NCI-H460 (cell line): ENCODE measurements at regions not wholly inside any gene's neighbourhood (a gene's known extent, or its start where the extent isn't known, plus 50 kb on each side); places are given as distances from the start of the nearest gene placed in this dataset.

Experiments used
- DNase-seq: peaks from one replicate; pipeline ENCODE4 v3.0.0-alpha.2; 2016; ENCODE audit warnings: low read depth; ENCODE audit errors: extremely low read depth

GRCh38 chr6:132101535-132101934, 150.4 kb upstream of the CCN2 start:
- DNase-seq: no peak

GRCh38 chr6:132100388-132100990, 149.3 kb upstream of the CCN2 start:
- no peak for DNase-seq

GRCh38 chr6:132096996-132097395, 145.8 kb upstream of the CCN2 start:
- no peak for DNase-seq

GRCh38 chr6:132096245-132096644, 145.1 kb upstream of the CCN2 start:
- no peak for DNase-seq

- DNase-seq: no peak
These were observed 138.0 kb upstream of the CCN2 start for GRCh38 chr6:132089173-132089572.

GRCh38 chr6:132088150-132088549, 137.0 kb upstream of the CCN2 start:
- DNase-seq: no peak

GRCh38 chr6:132087391-132087790, 136.2 kb upstream of the CCN2 start:
- DNase-seq: no peak

- no peak for DNase-seq
These were observed 134.6 kb upstream of the CCN2 start for GRCh38 chr6:132085731-132086130.

GRCh38 chr6:132084811-132085509, 133.8 kb upstream of the CCN2 start:
- DNase-seq: no peak

GRCh38 chr6:132082421-132082820, 131.2 kb upstream of the CCN2 start:
- DNase-seq: no peak

- DNase-seq: no peak
These were observed 130.2 kb upstream of the CCN2 start for GRCh38 chr6:132081338-132081737.

GRCh38 chr6:132079286-132079685, 128.1 kb upstream of the CCN2 start:
- no peak for DNase-seq

GRCh38 chr6:132076452-132076851, 125.3 kb upstream of the CCN2 start:
- DNase-seq: no peak

GRCh38 chr6:132072831-132073230, 121.7 kb upstream of the CCN2 start:
- no peak for DNase-seq

GRCh38 chr6:132072271-132072670, 121.1 kb upstream of the CCN2 start:
- DNase-seq: no peak

- no peak for DNase-seq
These were observed 119.2 kb upstream of the CCN2 start for GRCh38 chr6:132070356-132070755.

- no peak for DNase-seq
These were observed 117.6 kb upstream of the CCN2 start for GRCh38 chr6:132068766-132069165.

- no peak for DNase-seq
These were observed 116.1 kb upstream of the CCN2 start for GRCh38 chr6:132067286-132067685.

GRCh38 chr6:132065556-132065955, 114.4 kb upstream of the CCN2 start:
- DNase-seq: no peak

GRCh38 chr6:132063738-132064137, 112.6 kb upstream of the CCN2 start:
- no peak for DNase-seq

- no peak for DNase-seq
These were observed 112.0 kb upstream of the CCN2 start for GRCh38 chr6:132063204-132063603.

GRCh38 chr6:132062626-132063025, 111.5 kb upstream of the CCN2 start:
- no peak for DNase-seq

GRCh38 chr6:132061381-132061780, 110.2 kb upstream of the CCN2 start:
- DNase-seq: no peak
